Kidney (tissue), 13 donors: ENCODE measurements at regions not wholly inside any gene's neighbourhood (a gene's known extent, or its start where the extent isn't known, plus 50 kb on each side); places are given as distances from the start of the nearest gene placed in this dataset.
"Not testable (repeated sequence)": the region's sequence is repeated elsewhere in the genome, so short reads cannot be mapped to it uniquely, and the experiment has no call there.

Experiments used
- DNase-seq, 5 donors: peaks; one replicate each; pipeline ENCODE4 v3.0.0-alpha.2; 2013 to 2020
- FAIRE-seq: peaks from 2 replicates; lab custom pipeline; 2012; peaks lifted over from hg19 to GRCh38; lab: Jason Lieb, UNC
- H3K27ac ChIP-seq, 2 donors: one replicate each; pipeline ENCODE4 v1.7.0; 2013; ENCODE audit warnings: low read depth in 2 of 2, low read length in 2 of 2, inconsistent platforms in 1 of 2
- H3K27me3 ChIP-seq: one replicate; pipeline ENCODE4 v1.7.1; 2013; ENCODE audit warnings: low read length, inconsistent platforms; ENCODE audit not compliant: control insufficient read depth, insufficient read depth
- H3K36me3 ChIP-seq, 3 donors: one replicate each; pipeline versions ENCODE4 v1.7.0 to v1.7.1; 2013; ENCODE audit warnings: low read length in 3 of 3, control low read depth in 1 of 3, inconsistent platforms in 1 of 3; ENCODE audit not compliant: insufficient read depth in 3 of 3, control insufficient read depth in 2 of 3
- H3K4me1 ChIP-seq, 3 donors: one replicate each; pipeline versions ENCODE4 v1.7.0 to v1.7.1; 2013; ENCODE audit warnings: low read length in 3 of 3, inconsistent platforms in 1 of 3, low read depth in 1 of 3; ENCODE audit not compliant: control insufficient read depth in 2 of 3, insufficient read depth in 2 of 3
- H3K4me3 ChIP-seq, 3 donors: one replicate each; pipeline versions ENCODE4 v1.7.0 to v1.8.1; 2013; ENCODE audit warnings: low read length in 3 of 3, control low read depth in 1 of 3, inconsistent platforms in 1 of 3
- H3K9ac ChIP-seq, 3 donors: one replicate each; pipeline versions ENCODE4 v1.7.0 to v1.7.1; 2013; ENCODE audit warnings: low read length in 3 of 3, control low read depth in 1 of 3, inconsistent platforms in 1 of 3
- H3K9me3 ChIP-seq, 3 donors: one replicate each; pipeline versions ENCODE4 v1.7.0 to v1.7.1; 2013; ENCODE audit warnings: low read length in 3 of 3, control low read depth in 1 of 3, inconsistent platforms in 1 of 3; ENCODE audit not compliant: control insufficient read depth in 2 of 3, insufficient read depth in 1 of 3
- intact Hi-C: fragments of 100-400 bp; cut with DNase I; formaldehyde crosslinking; loops from one replicate; pipeline ENCODE4 v1.11.1; 2022
- TF ChIP-seq, protein P1 (sequence below): IDR thresholded peaks from 3 replicates; pipeline ENCODE4 v1.5.1; 2012; ENCODE audit warnings: mild to moderate bottlenecking, moderate library complexity, borderline replicate concordance; ENCODE audit not compliant: insufficient read depth; ENCODE audit errors: extremely low read depth
- donor health status: control.
- donor health status: control.
- donor health status: control.
- donor health status: control.
- donor health status: control.
- donor health status: DM: yes; HTN: yes; CAD: no.
- donor health status: Normal renal cell carcinoma (clear cell type).

GRCh38 chr3:71986606-71987005 is 201.7 kb upstream of the PROK2 start:
- peaks cover 0 to 6% (median 0%) of the 10 kb centered on the region in 3 donors for H3K9me3 ChIP-seq
- no peak for DNase-seq
- no peaks in the 10 kb centered on the region for H3K27me3 ChIP-seq
- H3K36me3 ChIP-seq = no peaks in the 10 kb centered on the region
- intact Hi-C loops = no loop called here
- no peak for FAIRE-seq
- TF ChIP-seq, protein P1, sequence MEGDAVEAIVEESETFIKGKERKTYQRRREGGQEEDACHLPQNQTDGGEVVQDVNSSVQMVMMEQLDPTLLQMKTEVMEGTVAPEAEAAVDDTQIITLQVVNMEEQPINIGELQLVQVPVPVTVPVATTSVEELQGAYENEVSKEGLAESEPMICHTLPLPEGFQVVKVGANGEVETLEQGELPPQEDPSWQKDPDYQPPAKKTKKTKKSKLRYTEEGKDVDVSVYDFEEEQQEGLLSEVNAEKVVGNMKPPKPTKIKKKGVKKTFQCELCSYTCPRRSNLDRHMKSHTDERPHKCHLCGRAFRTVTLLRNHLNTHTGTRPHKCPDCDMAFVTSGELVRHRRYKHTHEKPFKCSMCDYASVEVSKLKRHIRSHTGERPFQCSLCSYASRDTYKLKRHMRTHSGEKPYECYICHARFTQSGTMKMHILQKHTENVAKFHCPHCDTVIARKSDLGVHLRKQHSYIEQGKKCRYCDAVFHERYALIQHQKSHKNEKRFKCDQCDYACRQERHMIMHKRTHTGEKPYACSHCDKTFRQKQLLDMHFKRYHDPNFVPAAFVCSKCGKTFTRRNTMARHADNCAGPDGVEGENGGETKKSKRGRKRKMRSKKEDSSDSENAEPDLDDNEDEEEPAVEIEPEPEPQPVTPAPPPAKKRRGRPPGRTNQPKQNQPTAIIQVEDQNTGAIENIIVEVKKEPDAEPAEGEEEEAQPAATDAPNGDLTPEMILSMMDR = no peak
- H3K4me1 ChIP-seq = no peaks in the 10 kb centered on the region
- no peak overlapping the region for H3K4me3 ChIP-seq
- no peak overlapping the region for H3K27ac ChIP-seq
- no peak overlapping the region for H3K9ac ChIP-seq

DNA sequence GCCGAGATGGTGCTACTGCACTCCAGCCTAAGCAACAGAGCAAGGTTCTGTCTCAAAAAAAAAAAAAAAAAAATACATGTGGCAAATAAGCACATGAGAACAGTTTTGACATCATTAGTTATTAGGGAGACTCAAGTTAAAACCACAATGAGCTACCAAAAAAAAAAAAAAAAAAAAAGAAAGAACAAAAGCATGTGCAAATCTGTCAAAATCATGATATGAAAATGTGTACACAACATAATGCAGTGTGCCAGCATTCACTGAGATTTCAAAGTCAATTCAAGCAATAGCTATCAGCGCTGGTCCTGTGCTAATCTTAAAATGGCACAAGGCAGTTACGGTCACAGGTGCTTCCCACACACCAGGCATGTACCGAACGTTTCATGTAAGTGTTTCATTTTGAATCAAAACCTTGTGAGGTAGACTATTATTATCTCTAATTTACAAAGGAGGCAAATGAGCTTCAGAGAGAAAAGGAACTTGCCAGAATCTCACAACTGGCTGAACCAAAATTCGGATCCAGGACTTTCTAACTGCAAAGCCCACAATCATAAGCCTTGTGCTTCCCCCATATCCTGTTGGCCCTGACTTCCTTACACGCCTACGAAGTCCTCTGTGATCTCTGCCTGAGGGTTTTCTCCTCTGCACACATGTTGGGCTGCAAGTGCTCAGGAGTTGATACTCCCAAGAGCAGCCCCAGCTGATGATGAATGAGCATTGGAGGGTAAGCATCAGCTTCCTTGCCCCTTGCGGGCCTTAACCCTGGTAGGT is 200.1 kb upstream of the PROK2 start:
- no peaks in the 10 kb centered on the region for H3K9me3 ChIP-seq
- TF ChIP-seq, protein P1 = no peak
- intact Hi-C loops = no loop called here
- no peak overlapping the region for H3K27ac ChIP-seq
- FAIRE-seq (no peak), DNase-seq (no peak)
- H3K27me3 ChIP-seq = no peaks in the 10 kb centered on the region
- no peak overlapping the region for H3K4me3 ChIP-seq
- H3K36me3 ChIP-seq = no peaks in the 10 kb centered on the region
- H3K9ac ChIP-seq = no peak overlapping the region
- no peaks in the 10 kb centered on the region for H3K4me1 ChIP-seq

- FAIRE-seq = no peak
- Histone ChIP-seq H3K4me1 (peaks cover 0 to 5% (median 2%) of the 10 kb centered on the region in 3 donors), H3K27ac (no peak overlapping the region), H3K9me3 (no peaks in the 10 kb centered on the region), H3K36me3 (no peaks in the 10 kb centered on the region), H3K4me3 (no peak overlapping the region), H3K27me3 (no peaks in the 10 kb centered on the region), H3K9ac (no peak overlapping the region)
- TF ChIP-seq, protein P1 = no peak
- DNase-seq = no peak
- intact Hi-C loops = no loop called here
Measured at GRCh38 chr3:71983694-71984093, 198.7 kb upstream of the PROK2 start.

GRCh38 chr3:71982506-71983258 is 197.7 kb upstream of the PROK2 start:
- intact Hi-C loops, H3K9me3 ChIP-seq, H3K27me3 ChIP-seq, FAIRE-seq, H3K27ac ChIP-seq, H3K4me1 ChIP-seq, H3K4me3 ChIP-seq, H3K36me3 ChIP-seq, H3K9ac ChIP-seq: not testable (repeated sequence)
- DNase-seq = peak in 1 of 5 donors; percentile 75
